Central memory CD8-positive, alpha-beta T cell (primary cell): ENCODE measurements at regions not wholly inside any gene's neighbourhood (a gene's known extent, or its start where the extent isn't known, plus 50 kb on each side); places are given as distances from the start of the nearest gene placed in this dataset.
"Not testable (repeated sequence)": the region's sequence is repeated elsewhere in the genome, so short reads cannot be mapped to it uniquely, and the experiment has no call there.

Experiments
- ATAC-seq: fragments of 150-1000 bp; cut with Tn5 transposase; replicated peaks from 2 replicates; pipeline ENCODE4 v1.10.0; 2022; ENCODE audit warnings: mild to moderate bottlenecking, moderate FRiP score, moderate number of reproducible peaks; ENCODE audit not compliant: poor library complexity, severe bottlenecking; ENCODE audit errors: extremely low read depth
- DNase-seq, 2 donors: peaks; one replicate each; pipeline ENCODE4 v3.0.0; 2021; ENCODE audit warnings: low spot score in 2 of 2
- H3K27ac Mint-ChIP-seq: one replicate; pipeline ENCODE4 v1.8.0; 2022; ENCODE audit warnings: low read depth, mild to moderate bottlenecking, moderate library complexity, mixed read lengths
- H3K27me3 Mint-ChIP-seq: one replicate; pipeline ENCODE4 v1.8.0; 2022; ENCODE audit warnings: mixed read lengths
- H3K36me3 Mint-ChIP-seq: one replicate; pipeline ENCODE4 v1.8.0; 2022; ENCODE audit warnings: mild to moderate bottlenecking, moderate library complexity, mixed read lengths; ENCODE audit not compliant: insufficient read depth
- H3K4me1 Mint-ChIP-seq: one replicate; pipeline ENCODE4 v1.8.0; 2022; ENCODE audit warnings: mixed read lengths
- H3K4me3 Mint-ChIP-seq: one replicate; pipeline ENCODE4 v1.8.0; 2022; ENCODE audit warnings: mild to moderate bottlenecking, moderate library complexity, mixed read lengths
- H3K9me3 Mint-ChIP-seq: one replicate; pipeline ENCODE4 v1.8.0; 2022; ENCODE audit warnings: mixed read lengths

DNA sequence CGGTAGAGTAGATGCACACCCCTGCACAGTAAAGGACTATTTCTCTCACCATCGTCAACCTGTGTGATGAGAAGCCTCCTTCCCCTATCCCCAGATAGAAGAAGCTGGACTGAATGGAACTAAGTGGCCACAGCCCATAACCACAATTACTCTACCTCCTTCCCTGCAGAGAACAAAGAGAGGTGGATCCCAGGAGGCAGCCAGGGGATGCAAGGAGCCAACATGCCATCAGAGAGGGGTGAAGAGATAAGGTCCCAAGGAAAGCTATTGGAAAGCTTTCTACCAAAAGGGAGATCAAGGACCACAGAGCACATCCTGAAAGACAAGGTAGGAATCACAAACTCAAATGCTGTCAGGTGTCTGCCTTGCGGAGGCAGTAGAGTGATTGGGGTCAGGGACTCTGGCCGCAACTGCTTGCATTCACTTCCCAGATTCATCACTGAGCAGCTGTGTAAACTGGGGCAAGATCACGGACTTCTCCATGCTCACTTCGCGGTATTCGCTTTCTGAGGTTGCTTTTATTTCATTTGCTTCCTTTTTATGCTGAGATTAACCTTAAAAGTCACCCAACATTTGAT lies 81.6 kb upstream of the MYO3A start:
- H3K27me3 Mint-ChIP-seq, result peaks cover 27% of the 10 kb centered on the region
- no peaks in the 10 kb centered on the region for H3K36me3 Mint-ChIP-seq
- no peak for ATAC-seq
- H3K27ac Mint-ChIP-seq, result no peak overlapping the region
- no peak for DNase-seq
- no peak overlapping the region for H3K4me3 Mint-ChIP-seq
- peaks cover 13% of the 10 kb centered on the region for H3K9me3 Mint-ChIP-seq
- H3K4me1 Mint-ChIP-seq, result no peaks in the 10 kb centered on the region

DNA sequence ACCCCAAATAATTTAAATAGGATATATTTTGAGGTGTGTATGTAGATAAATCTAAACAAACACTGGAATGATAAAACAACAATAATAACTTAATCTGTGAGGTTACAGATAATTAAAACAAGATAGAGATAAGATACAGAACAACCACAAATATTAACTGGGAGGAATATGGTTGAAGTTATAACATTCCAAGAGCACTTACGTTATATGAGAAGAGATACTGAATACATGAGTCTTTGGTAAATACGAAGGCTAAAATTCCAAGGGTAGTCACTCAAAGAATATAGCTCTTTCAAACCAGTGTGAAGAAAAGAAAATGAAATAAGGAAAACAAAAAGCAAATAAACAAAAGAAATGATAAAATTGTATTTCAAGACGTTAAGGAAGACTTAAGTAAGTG lies 76.0 kb upstream of the MYO3A start:
- H3K27me3 Mint-ChIP-seq, result no peaks in the 10 kb centered on the region
- no peak overlapping the region for H3K27ac Mint-ChIP-seq
- H3K4me1 Mint-ChIP-seq, result no peaks in the 10 kb centered on the region
- no peak overlapping the region for H3K4me3 Mint-ChIP-seq
- H3K36me3 Mint-ChIP-seq, result no peaks in the 10 kb centered on the region
- ATAC-seq, result no peak
- no peak for DNase-seq
- H3K9me3 Mint-ChIP-seq, result no peaks in the 10 kb centered on the region

DNA sequence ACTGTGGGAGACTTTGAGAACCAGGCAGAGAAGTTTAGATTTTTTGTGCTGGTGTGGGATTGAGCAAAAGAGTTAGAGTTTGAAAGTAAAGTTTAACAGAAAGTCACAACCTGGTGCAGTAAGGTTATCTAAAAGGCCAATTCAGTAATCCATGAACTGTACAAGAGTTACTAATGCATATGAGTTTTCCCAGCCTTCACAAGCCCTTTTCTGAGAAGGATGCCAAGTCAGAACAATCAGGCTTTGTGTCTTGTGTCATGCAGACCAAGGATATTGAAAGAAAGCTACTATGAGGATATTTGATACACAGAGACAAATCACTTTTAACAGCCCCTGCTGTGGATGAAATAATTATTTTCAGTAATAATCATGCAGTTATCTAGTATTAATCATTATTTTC lies 68.8 kb upstream of the MYO3A start:
- no peaks in the 10 kb centered on the region for H3K36me3 Mint-ChIP-seq
- no peak overlapping the region for H3K4me3 Mint-ChIP-seq
- H3K9me3 Mint-ChIP-seq, result peaks cover 10% of the 10 kb centered on the region
- H3K27me3 Mint-ChIP-seq, result no peaks in the 10 kb centered on the region
- no peak overlapping the region for H3K27ac Mint-ChIP-seq
- H3K4me1 Mint-ChIP-seq, result no peaks in the 10 kb centered on the region
- DNase-seq (no peak), ATAC-seq (no peak)

DNA sequence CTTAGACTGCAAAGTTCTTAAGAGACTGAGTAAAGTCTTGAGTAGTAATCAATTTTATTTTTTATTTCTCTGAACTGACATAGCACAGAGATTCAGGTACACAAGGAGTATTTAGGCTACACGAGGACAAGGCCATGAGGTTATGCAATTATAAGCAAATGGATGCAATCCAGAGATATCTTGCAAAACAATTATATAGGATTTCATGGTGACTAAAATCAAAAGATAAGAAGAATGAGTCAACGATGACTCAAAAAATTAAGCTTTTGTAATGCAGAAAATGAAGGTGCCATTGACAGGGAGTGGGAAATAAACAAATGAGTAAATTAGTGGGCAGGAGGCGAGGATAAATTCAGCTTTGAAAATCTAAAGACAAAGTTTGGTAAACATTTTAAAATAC lies 66.7 kb upstream of the MYO3A start:
- Mint-ChIP-seq H3K4me3 (no peak overlapping the region), H3K4me1 (no peaks in the 10 kb centered on the region), H3K27me3 (no peaks in the 10 kb centered on the region), H3K27ac (no peak overlapping the region), H3K36me3 (no peaks in the 10 kb centered on the region), H3K9me3 (peaks cover 10% of the 10 kb centered on the region)
- no peak for ATAC-seq
- DNase-seq, result no peak

GRCh38 chr10:25869067-25869591 lies 64.9 kb upstream of the MYO3A start:
- DNase-seq (no peak), ATAC-seq (no peak)
- Mint-ChIP-seq H3K9me3 (peaks cover 6% of the 10 kb centered on the region), H3K4me3 (no peak overlapping the region), H3K4me1 (no peaks in the 10 kb centered on the region), H3K36me3 (no peaks in the 10 kb centered on the region), H3K27ac (no peak overlapping the region), H3K27me3 (no peaks in the 10 kb centered on the region)

DNA sequence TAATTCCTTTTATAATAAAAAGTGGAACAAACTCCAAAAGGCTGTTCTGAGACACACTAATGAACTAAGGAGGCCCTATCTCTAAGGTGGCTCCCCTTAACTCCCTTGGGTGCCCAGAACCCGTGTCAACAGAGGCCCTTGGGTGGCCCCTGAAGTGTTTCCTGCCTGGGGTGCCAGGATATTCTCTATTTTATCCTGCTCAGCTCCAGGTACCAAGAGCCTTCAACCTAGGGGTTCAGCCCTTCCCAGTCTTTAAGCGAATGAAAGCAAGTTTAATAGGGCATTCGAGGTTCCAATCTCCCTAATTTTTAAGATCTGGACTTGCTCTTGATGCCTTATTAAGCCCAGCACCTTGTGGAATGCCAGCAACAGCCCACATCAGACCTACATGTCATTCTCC lies 64.4 kb upstream of the MYO3A start:
- Mint-ChIP-seq H3K36me3 (no peaks in the 10 kb centered on the region), H3K27me3 (no peaks in the 10 kb centered on the region), H3K4me3 (no peak overlapping the region), H3K9me3 (peaks cover 1% of the 10 kb centered on the region), H3K27ac (no peak overlapping the region), H3K4me1 (no peaks in the 10 kb centered on the region)
- no peak for DNase-seq
- ATAC-seq, result no peak

- not testable (repeated sequence) for ATAC-seq, H3K36me3 Mint-ChIP-seq, H3K4me1 Mint-ChIP-seq, H3K27me3 Mint-ChIP-seq, H3K9me3 Mint-ChIP-seq, DNase-seq, H3K4me3 Mint-ChIP-seq
- peak overlapping the region; percentile 30 for H3K27ac Mint-ChIP-seq
These were observed 59.6 kb upstream of the MYO3A start for GRCh38 chr10:25874402-25874801.

GRCh38 chr10:25875556-25876165 lies 58.4 kb upstream of the MYO3A start:
- Mint-ChIP-seq H3K9me3 (no peaks in the 10 kb centered on the region), H3K4me3 (no peak overlapping the region), H3K27me3 (no peaks in the 10 kb centered on the region), H3K4me1 (no peaks in the 10 kb centered on the region), H3K27ac (no peak overlapping the region), H3K36me3 (no peaks in the 10 kb centered on the region)
- peak in 1 of 2 donors; percentile 16 for DNase-seq
- ATAC-seq, result no peak

DNA sequence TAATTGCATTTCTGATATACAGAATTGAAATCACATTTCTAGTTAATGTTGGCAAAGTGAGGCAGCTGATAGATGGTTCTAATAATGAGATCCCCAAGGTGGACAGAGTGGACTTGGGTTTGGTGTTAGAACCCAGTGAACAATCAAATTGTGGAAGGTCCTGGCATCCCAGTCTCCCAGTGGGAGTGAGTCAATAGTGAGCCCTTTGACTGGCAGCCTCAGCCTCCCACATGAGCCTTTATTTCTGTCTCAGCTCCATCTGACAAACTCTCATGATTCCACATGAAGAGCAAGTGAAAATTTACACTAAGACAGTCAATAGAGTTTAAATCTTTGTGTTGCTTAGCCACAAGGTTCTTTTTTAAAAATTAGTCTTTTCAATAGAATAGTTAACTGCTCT lies 56.7 kb upstream of the MYO3A start:
- Mint-ChIP-seq H3K4me3 (no peak overlapping the region), H3K4me1 (no peaks in the 10 kb centered on the region), H3K27ac (no peak overlapping the region), H3K36me3 (no peaks in the 10 kb centered on the region), H3K9me3 (peaks cover 4% of the 10 kb centered on the region), H3K27me3 (peaks cover 6% of the 10 kb centered on the region)
- DNase-seq (no peak), ATAC-seq (no peak)
